Activated naive CD8-positive, alpha-beta T cell (primary cell): ENCODE measurements at regions not wholly inside any gene's neighbourhood (a gene's known extent, or its start where the extent isn't known, plus 50 kb on each side); places are given as distances from the start of the nearest gene placed in this dataset.
"Not testable (repeated sequence)": the region's sequence is repeated elsewhere in the genome, so short reads cannot be mapped to it uniquely, and the experiment has no call there.

ENCODE experiments used
- H3K27ac Mint-ChIP-seq: one replicate; pipeline ENCODE4 v1.8.0; 2021; ENCODE audit warnings: mixed read lengths
- H3K27me3 Mint-ChIP-seq: one replicate; pipeline ENCODE4 v1.8.0; 2021; ENCODE audit warnings: mixed read lengths
- H3K36me3 Mint-ChIP-seq: one replicate; pipeline ENCODE4 v1.8.0; 2021; ENCODE audit warnings: mixed read lengths
- H3K4me1 Mint-ChIP-seq: one replicate; pipeline ENCODE4 v1.8.0; 2021; ENCODE audit warnings: low read depth, mixed read lengths
- H3K4me3 Mint-ChIP-seq: one replicate; pipeline ENCODE4 v1.8.0; 2021; ENCODE audit warnings: mild to moderate bottlenecking, mixed read lengths
- H3K9me3 Mint-ChIP-seq: one replicate; pipeline ENCODE4 v1.8.0; 2021; ENCODE audit warnings: low read depth, mixed read lengths

GRCh38 chr7:35926966-35927365 lies 126.1 kb downstream of the SEPTIN7 start:
- H3K9me3 Mint-ChIP-seq, H3K36me3 Mint-ChIP-seq, H3K27ac Mint-ChIP-seq, H3K4me1 Mint-ChIP-seq, H3K4me3 Mint-ChIP-seq, H3K27me3 Mint-ChIP-seq: not testable (repeated sequence)

GRCh38 chr7:35931134-35931533 lies 130.3 kb downstream of the SEPTIN7 start:
- H3K9me3 Mint-ChIP-seq, H3K4me3 Mint-ChIP-seq, H3K27ac Mint-ChIP-seq, H3K27me3 Mint-ChIP-seq, H3K36me3 Mint-ChIP-seq, H3K4me1 Mint-ChIP-seq: not testable (repeated sequence)

- H3K9me3 Mint-ChIP-seq, H3K4me1 Mint-ChIP-seq, H3K36me3 Mint-ChIP-seq, H3K4me3 Mint-ChIP-seq, H3K27me3 Mint-ChIP-seq, H3K27ac Mint-ChIP-seq: not testable (repeated sequence)
Observed at GRCh38 chr7:35931551-35931950, 130.7 kb downstream of the SEPTIN7 start.

GRCh38 chr7:35940695-35941094 lies 139.8 kb downstream of the SEPTIN7 start:
- H3K9me3 Mint-ChIP-seq, H3K4me1 Mint-ChIP-seq, H3K27me3 Mint-ChIP-seq, H3K36me3 Mint-ChIP-seq, H3K27ac Mint-ChIP-seq, H3K4me3 Mint-ChIP-seq: not testable (repeated sequence)

GRCh38 chr7:35945621-35946020 lies 144.8 kb downstream of the SEPTIN7 start:
- H3K4me3 Mint-ChIP-seq, H3K9me3 Mint-ChIP-seq, H3K36me3 Mint-ChIP-seq: not testable (repeated sequence)

GRCh38 chr7:35955735-35956134 lies 154.9 kb downstream of the SEPTIN7 start:
- not testable (repeated sequence) for H3K9me3 Mint-ChIP-seq, H3K4me3 Mint-ChIP-seq, H3K4me1 Mint-ChIP-seq, H3K27me3 Mint-ChIP-seq, H3K36me3 Mint-ChIP-seq, H3K27ac Mint-ChIP-seq

More at GRCh38 chr7:35945621-35946020, 144.8 kb downstream of the SEPTIN7 start:
- not testable (repeated sequence) for H3K27ac Mint-ChIP-seq, H3K4me1 Mint-ChIP-seq, H3K27me3 Mint-ChIP-seq

GRCh38 chr7:35956988-35957387 lies 156.1 kb downstream of the SEPTIN7 start:
- H3K4me3 Mint-ChIP-seq, H3K9me3 Mint-ChIP-seq, H3K4me1 Mint-ChIP-seq, H3K27me3 Mint-ChIP-seq, H3K27ac Mint-ChIP-seq, H3K36me3 Mint-ChIP-seq: not testable (repeated sequence)

- H3K9me3 Mint-ChIP-seq, H3K36me3 Mint-ChIP-seq, H3K4me3 Mint-ChIP-seq, H3K27ac Mint-ChIP-seq, H3K4me1 Mint-ChIP-seq, H3K27me3 Mint-ChIP-seq: not testable (repeated sequence)
Observed at GRCh38 chr7:35961260-35961659, 160.4 kb downstream of the SEPTIN7 start.

GRCh38 chr7:35962607-35963006 lies 161.8 kb downstream of the SEPTIN7 start:
- H3K4me3 Mint-ChIP-seq, H3K4me1 Mint-ChIP-seq, H3K9me3 Mint-ChIP-seq, H3K27ac Mint-ChIP-seq, H3K36me3 Mint-ChIP-seq, H3K27me3 Mint-ChIP-seq: not testable (repeated sequence)

- H3K4me1 Mint-ChIP-seq = peaks cover 6% of the 10 kb centered on the region
- peaks cover 6% of the 10 kb centered on the region for H3K36me3 Mint-ChIP-seq
- peaks cover 12% of the 10 kb centered on the region for H3K27me3 Mint-ChIP-seq
- no peaks in the 10 kb centered on the region for H3K9me3 Mint-ChIP-seq
- H3K27ac Mint-ChIP-seq = no peak overlapping the region
- no peak overlapping the region for H3K4me3 Mint-ChIP-seq
Observed at GRCh38 chr7:35967366-35968139, 166.7 kb downstream of the SEPTIN7 start.

GRCh38 chr7:35968140-35968940 lies 167.5 kb downstream of the SEPTIN7 start:
- Mint-ChIP-seq H3K36me3 (peaks cover 6% of the 10 kb centered on the region), H3K9me3 (no peaks in the 10 kb centered on the region), H3K4me3 (no peak overlapping the region), H3K27ac (no peak overlapping the region), H3K4me1 (peaks cover 6% of the 10 kb centered on the region), H3K27me3 (peaks cover 12% of the 10 kb centered on the region)

- peaks cover 15% of the 10 kb centered on the region for H3K27me3 Mint-ChIP-seq
- H3K27ac Mint-ChIP-seq = no peak overlapping the region
- no peaks in the 10 kb centered on the region for H3K9me3 Mint-ChIP-seq
- peaks cover 6% of the 10 kb centered on the region for H3K36me3 Mint-ChIP-seq
- no peak overlapping the region for H3K4me3 Mint-ChIP-seq
- H3K4me1 Mint-ChIP-seq = peaks cover 6% of the 10 kb centered on the region
Observed at GRCh38 chr7:35969066-35969465, 168.2 kb downstream of the SEPTIN7 start.

GRCh38 chr7:35970458-35970857 lies 169.6 kb downstream of the SEPTIN7 start:
- no peak overlapping the region for H3K27ac Mint-ChIP-seq
- H3K4me1 Mint-ChIP-seq = peaks cover 6% of the 10 kb centered on the region
- peaks cover 6% of the 10 kb centered on the region for H3K36me3 Mint-ChIP-seq
- H3K9me3 Mint-ChIP-seq = no peaks in the 10 kb centered on the region
- H3K27me3 Mint-ChIP-seq = peaks cover 15% of the 10 kb centered on the region
- H3K4me3 Mint-ChIP-seq = no peak overlapping the region

GRCh38 chr7:35971133-35971891 lies 170.5 kb downstream of the SEPTIN7 start:
- Mint-ChIP-seq H3K4me1 (peaks cover 6% of the 10 kb centered on the region), H3K36me3 (peaks cover 6% of the 10 kb centered on the region), H3K4me3 (peak overlapping the region; percentile 79), H3K27me3 (peaks cover 15% of the 10 kb centered on the region), H3K27ac (no peak overlapping the region), H3K9me3 (no peaks in the 10 kb centered on the region)

GRCh38 chr7:35975851-35976454 lies 175.1 kb downstream of the SEPTIN7 start:
- peaks cover 6% of the 10 kb centered on the region for H3K4me1 Mint-ChIP-seq
- no peak overlapping the region for H3K27ac Mint-ChIP-seq
- H3K36me3 Mint-ChIP-seq = peaks cover 3% of the 10 kb centered on the region
- H3K27me3 Mint-ChIP-seq = peaks cover 10% of the 10 kb centered on the region
- no peak overlapping the region for H3K4me3 Mint-ChIP-seq
- no peaks in the 10 kb centered on the region for H3K9me3 Mint-ChIP-seq
